Breast epithelium (tissue), 3 donors: ENCODE measurements at regions not wholly inside any gene's neighbourhood (a gene's known extent, or its start where the extent isn't known, plus 50 kb on each side); places are given as distances from the start of the nearest gene placed in this dataset.

Experiments used
- POLR2AphosphoS5 ChIP-seq, 3 donors: sonication (generic); formaldehyde crosslinking; IDR thresholded peaks; one replicate each; pipeline ENCODE4 v1.6.1; 2017; ENCODE audit warnings: antibody characterized with exemption in 3 of 3
- TF ChIP-seq, protein P1 (sequence below), 3 donors: fragments of 450-650 bp; IDR thresholded peaks; one replicate each; pipeline ENCODE4 v1.5.1; 2016 to 2017; ENCODE audit warnings: antibody characterized with exemption in 3 of 3, mild to moderate bottlenecking in 3 of 3, moderate library complexity in 3 of 3

- TF ChIP-seq, protein P1, sequence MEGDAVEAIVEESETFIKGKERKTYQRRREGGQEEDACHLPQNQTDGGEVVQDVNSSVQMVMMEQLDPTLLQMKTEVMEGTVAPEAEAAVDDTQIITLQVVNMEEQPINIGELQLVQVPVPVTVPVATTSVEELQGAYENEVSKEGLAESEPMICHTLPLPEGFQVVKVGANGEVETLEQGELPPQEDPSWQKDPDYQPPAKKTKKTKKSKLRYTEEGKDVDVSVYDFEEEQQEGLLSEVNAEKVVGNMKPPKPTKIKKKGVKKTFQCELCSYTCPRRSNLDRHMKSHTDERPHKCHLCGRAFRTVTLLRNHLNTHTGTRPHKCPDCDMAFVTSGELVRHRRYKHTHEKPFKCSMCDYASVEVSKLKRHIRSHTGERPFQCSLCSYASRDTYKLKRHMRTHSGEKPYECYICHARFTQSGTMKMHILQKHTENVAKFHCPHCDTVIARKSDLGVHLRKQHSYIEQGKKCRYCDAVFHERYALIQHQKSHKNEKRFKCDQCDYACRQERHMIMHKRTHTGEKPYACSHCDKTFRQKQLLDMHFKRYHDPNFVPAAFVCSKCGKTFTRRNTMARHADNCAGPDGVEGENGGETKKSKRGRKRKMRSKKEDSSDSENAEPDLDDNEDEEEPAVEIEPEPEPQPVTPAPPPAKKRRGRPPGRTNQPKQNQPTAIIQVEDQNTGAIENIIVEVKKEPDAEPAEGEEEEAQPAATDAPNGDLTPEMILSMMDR (IDR thresholded peaks at IDR 0.05): no peak
- no peak for TF ChIP-seq POLR2AphosphoS5 (IDR thresholded peaks at IDR 0.05)
Measured at GRCh38 chr13:53844473-53845146, 816.0 kb downstream of the OLFM4 start.
